ENCODE measurements at regions not wholly inside any gene's neighbourhood (a gene's known extent, or its start where the extent isn't known, plus 50 kb on each side); places are given as distances from the start of the nearest gene placed in this dataset.
"Not testable (repeated sequence)": the region's sequence is repeated elsewhere in the genome, so short reads cannot be mapped to it uniquely, and the experiment has no call there.

GRCh38 chr10:76764921-76765320 is 872.7 kb downstream of the KCNMA1 start:
- TF ChIP-seq EZH2 (IDR thresholded peaks at IDR 0.05); REST (IDR thresholded peaks at IDR 0.05; ENCODE audit: low read depth); YY1 (IDR thresholded peaks at IDR 0.05; ENCODE audit: extremely low read depth, insufficient replicate concordance, low read depth, low read length); SP1 (IDR thresholded peaks at IDR 0.05; ENCODE audit: low read depth); POLR2A (IDR thresholded peaks at IDR 0.05; ENCODE audit: borderline replicate concordance, extremely low read depth, insufficient read depth, insufficient read length): not testable (repeated sequence)
- TF ChIP-seq, protein P1, sequence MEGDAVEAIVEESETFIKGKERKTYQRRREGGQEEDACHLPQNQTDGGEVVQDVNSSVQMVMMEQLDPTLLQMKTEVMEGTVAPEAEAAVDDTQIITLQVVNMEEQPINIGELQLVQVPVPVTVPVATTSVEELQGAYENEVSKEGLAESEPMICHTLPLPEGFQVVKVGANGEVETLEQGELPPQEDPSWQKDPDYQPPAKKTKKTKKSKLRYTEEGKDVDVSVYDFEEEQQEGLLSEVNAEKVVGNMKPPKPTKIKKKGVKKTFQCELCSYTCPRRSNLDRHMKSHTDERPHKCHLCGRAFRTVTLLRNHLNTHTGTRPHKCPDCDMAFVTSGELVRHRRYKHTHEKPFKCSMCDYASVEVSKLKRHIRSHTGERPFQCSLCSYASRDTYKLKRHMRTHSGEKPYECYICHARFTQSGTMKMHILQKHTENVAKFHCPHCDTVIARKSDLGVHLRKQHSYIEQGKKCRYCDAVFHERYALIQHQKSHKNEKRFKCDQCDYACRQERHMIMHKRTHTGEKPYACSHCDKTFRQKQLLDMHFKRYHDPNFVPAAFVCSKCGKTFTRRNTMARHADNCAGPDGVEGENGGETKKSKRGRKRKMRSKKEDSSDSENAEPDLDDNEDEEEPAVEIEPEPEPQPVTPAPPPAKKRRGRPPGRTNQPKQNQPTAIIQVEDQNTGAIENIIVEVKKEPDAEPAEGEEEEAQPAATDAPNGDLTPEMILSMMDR (IDR thresholded peaks at IDR 0.05 in 2 of 3, conservative IDR thresholded peaks at IDR 0.05 in 1 of 3; ENCODE audit: borderline replicate concordance in 1 of 3, insufficient read depth in 1 of 3, low read depth in 2 of 3, low read length in 2 of 3) = not testable (repeated sequence)
- TF ChIP-seq, protein P2, sequence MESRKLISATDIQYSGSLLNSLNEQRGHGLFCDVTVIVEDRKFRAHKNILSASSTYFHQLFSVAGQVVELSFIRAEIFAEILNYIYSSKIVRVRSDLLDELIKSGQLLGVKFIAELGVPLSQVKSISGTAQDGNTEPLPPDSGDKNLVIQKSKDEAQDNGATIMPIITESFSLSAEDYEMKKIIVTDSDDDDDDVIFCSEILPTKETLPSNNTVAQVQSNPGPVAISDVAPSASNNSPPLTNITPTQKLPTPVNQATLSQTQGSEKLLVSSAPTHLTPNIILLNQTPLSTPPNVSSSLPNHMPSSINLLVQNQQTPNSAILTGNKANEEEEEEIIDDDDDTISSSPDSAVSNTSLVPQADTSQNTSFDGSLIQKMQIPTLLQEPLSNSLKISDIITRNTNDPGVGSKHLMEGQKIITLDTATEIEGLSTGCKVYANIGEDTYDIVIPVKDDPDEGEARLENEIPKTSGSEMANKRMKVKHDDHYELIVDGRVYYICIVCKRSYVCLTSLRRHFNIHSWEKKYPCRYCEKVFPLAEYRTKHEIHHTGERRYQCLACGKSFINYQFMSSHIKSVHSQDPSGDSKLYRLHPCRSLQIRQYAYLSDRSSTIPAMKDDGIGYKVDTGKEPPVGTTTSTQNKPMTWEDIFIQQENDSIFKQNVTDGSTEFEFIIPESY (IDR thresholded peaks at IDR 0.05; ENCODE audit: extremely low read depth, insufficient replicate concordance, low read length) = not testable (repeated sequence)
